ENCODE measurements at regions not wholly inside any gene's neighbourhood (a gene's known extent, or its start where the extent isn't known, plus 50 kb on each side); places are given as distances from the start of the nearest gene placed in this dataset.
"Not testable (repeated sequence)": the region's sequence is repeated elsewhere in the genome, so short reads cannot be mapped to it uniquely, and the experiment has no call there.

- Mint-ChIP-seq H3K4me3 (ENCODE audit: low read depth, unreplicated experiment) (no peak overlapping the region), H3K36me3 (ENCODE audit: insufficient read depth, unreplicated experiment) (no peaks in the 10 kb centered on the region), H3K9me3 (ENCODE audit: low read depth, unreplicated experiment) (peaks cover 3% of the 10 kb centered on the region), H3K27me3 (ENCODE audit: unreplicated experiment) (no peaks in the 10 kb centered on the region), H3K4me1 (ENCODE audit: low read depth, unreplicated experiment) (peaks cover 7% of the 10 kb centered on the region), H3K27ac (ENCODE audit: unreplicated experiment) (no peak overlapping the region)
- TF ChIP-seq CTCF (IDR thresholded peaks at IDR 0.05; ENCODE audit: unreplicated experiment): no peak
- DNase-seq: no peak
- no TSS peak for BruUV-seq (replicated peaks)
- CTCF ChIA-PET: no interaction called here
- intact Hi-C loops (cut with micrococcal nuclease; ENCODE audit: unreplicated experiment): no loop called here
These were observed 150.6 kb downstream of the MYCN start for GRCh38 chr2:16090650-16091575.

DNA sequence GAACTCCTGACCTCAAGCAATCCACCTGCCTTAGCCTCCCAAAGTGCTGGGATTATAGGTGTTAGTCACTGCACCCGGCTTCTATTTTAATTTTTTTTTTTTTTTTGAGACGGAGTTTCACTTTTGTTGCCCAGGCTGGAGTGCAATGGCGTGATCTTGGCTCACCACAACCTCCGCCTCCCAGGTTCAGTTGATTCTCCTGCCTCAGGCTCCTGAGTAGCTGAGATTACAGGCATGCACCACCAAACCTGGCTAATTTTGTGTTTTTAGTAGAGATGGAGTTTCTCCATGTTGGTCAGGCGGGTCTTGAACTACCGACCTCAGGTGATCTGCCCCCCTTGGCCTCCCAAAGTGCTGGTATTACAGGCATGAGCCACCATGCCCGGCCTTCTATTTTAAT, 149.1 kb downstream of the MYCN start:
- H3K27me3 Mint-ChIP-seq (ENCODE audit: unreplicated experiment); H3K36me3 Mint-ChIP-seq (ENCODE audit: insufficient read depth, unreplicated experiment); CTCF ChIA-PET; H3K4me3 Mint-ChIP-seq (ENCODE audit: low read depth, unreplicated experiment); intact Hi-C loops (cut with micrococcal nuclease; ENCODE audit: unreplicated experiment); DNase-seq; H3K27ac Mint-ChIP-seq (ENCODE audit: unreplicated experiment); H3K9me3 Mint-ChIP-seq (ENCODE audit: low read depth, unreplicated experiment); H3K4me1 Mint-ChIP-seq (ENCODE audit: low read depth, unreplicated experiment); BruUV-seq (replicated peaks): not testable (repeated sequence)

DNA sequence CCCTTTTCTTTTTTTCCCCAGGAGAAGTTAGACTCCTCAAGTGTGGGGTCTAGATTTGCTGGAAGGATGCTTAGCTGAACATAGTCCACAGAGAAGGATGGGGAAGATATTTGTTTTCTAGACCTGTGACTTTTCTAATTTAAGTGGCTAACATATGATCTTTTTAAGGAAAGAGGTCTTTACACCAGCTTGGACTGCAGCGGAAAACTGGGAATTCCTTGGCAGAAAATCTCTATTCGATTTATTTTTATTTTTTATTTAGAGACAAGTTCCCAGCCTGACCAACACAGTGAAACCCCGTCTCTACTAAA, 148.4 kb downstream of the MYCN start:
- Mint-ChIP-seq H3K9me3 (ENCODE audit: low read depth, unreplicated experiment) (peaks cover 3% of the 10 kb centered on the region), H3K4me1 (ENCODE audit: low read depth, unreplicated experiment) (peaks cover 3% of the 10 kb centered on the region), H3K36me3 (ENCODE audit: insufficient read depth, unreplicated experiment) (no peaks in the 10 kb centered on the region), H3K27me3 (ENCODE audit: unreplicated experiment) (no peaks in the 10 kb centered on the region), H3K27ac (ENCODE audit: unreplicated experiment) (no peak overlapping the region), H3K4me3 (ENCODE audit: low read depth, unreplicated experiment) (no peak overlapping the region)
- CTCF ChIA-PET: no interaction called here
- intact Hi-C loops (cut with micrococcal nuclease; ENCODE audit: unreplicated experiment): no loop called here
- no TSS peak for BruUV-seq (replicated peaks)
- no peak for TF ChIP-seq CTCF (IDR thresholded peaks at IDR 0.05; ENCODE audit: unreplicated experiment)
- DNase-seq: no peak

- Mint-ChIP-seq H3K4me3 (ENCODE audit: low read depth, unreplicated experiment) (no peak overlapping the region), H3K27ac (ENCODE audit: unreplicated experiment) (no peak overlapping the region), H3K4me1 (ENCODE audit: low read depth, unreplicated experiment) (no peaks in the 10 kb centered on the region), H3K9me3 (ENCODE audit: low read depth, unreplicated experiment) (peaks cover 3% of the 10 kb centered on the region), H3K36me3 (ENCODE audit: insufficient read depth, unreplicated experiment) (no peaks in the 10 kb centered on the region), H3K27me3 (ENCODE audit: unreplicated experiment) (no peaks in the 10 kb centered on the region)
- CTCF ChIA-PET: interaction anchor here (0.6 kb wide), 1 partner anchor 581 kb away, joined by 6 read pairs; no protein-coding TSS in a partner anchor
- TF ChIP-seq CTCF (IDR thresholded peaks at IDR 0.05; ENCODE audit: unreplicated experiment): no peak
- DNase-seq: no peak
- intact Hi-C loops (cut with micrococcal nuclease; ENCODE audit: unreplicated experiment): no loop called here
- no TSS peak for BruUV-seq (replicated peaks)
These were observed 147.9 kb downstream of the MYCN start for GRCh38 chr2:16088035-16088801.

DNA sequence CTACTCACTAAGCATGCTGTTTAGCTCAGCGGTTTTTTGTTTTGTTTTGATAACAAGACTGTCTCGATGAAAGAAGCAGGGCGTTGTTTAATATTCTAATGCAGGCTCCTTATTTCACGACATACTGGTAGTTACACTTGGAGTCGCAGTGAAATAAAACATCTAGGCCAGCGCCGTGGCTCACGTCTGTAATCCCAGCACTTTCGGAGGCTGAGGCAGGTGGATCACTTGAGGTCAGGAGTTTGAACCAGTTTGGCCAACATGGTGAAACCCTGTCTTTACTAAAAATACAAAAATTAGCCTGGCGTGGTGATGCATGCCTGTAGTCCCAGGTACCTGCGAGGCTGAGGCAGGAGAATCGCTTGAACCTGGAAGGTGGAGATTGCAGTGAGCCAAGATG, 145.8 kb downstream of the MYCN start:
- H3K4me3 Mint-ChIP-seq (ENCODE audit: low read depth, unreplicated experiment); CTCF ChIA-PET; intact Hi-C loops (cut with micrococcal nuclease; ENCODE audit: unreplicated experiment); H3K27ac Mint-ChIP-seq (ENCODE audit: unreplicated experiment); BruUV-seq (replicated peaks); H3K27me3 Mint-ChIP-seq (ENCODE audit: unreplicated experiment); H3K9me3 Mint-ChIP-seq (ENCODE audit: low read depth, unreplicated experiment); H3K4me1 Mint-ChIP-seq (ENCODE audit: low read depth, unreplicated experiment); H3K36me3 Mint-ChIP-seq (ENCODE audit: insufficient read depth, unreplicated experiment); DNase-seq: not testable (repeated sequence)

Data from Calu3 (cell line).